Loucy (cell line): ENCODE measurements at regions not wholly inside any gene's neighbourhood (a gene's known extent, or its start where the extent isn't known, plus 50 kb on each side); places are given as distances from the start of the nearest gene placed in this dataset.

ENCODE experiments used
- H2AFZ ChIP-seq: fragments of 200-600 bp; sonication (generic); 2 replicates; pipeline ENCODE4 v1.6.0; 2016; ENCODE audit warnings: antibody characterized with exemption, mild to moderate bottlenecking, low read length, moderate library complexity
- H3F3A ChIP-seq: fragments of 200-600 bp; 2 replicates; pipeline ENCODE4 v1.6.0; 2016; ENCODE audit warnings: antibody characterized with exemption, low read depth, mild to moderate bottlenecking
- H3K27me3 ChIP-seq: fragments of 200-600 bp; sonication (generic); 2 replicates; pipeline ENCODE4 v1.6.1; 2014; ENCODE audit warnings: low read length, mild to moderate bottlenecking; ENCODE audit not compliant: insufficient read depth, poor library complexity, severe bottlenecking
- H3K36me3 ChIP-seq: fragments of 200-600 bp; sonication (generic); 2 replicates; pipeline ENCODE4 v1.6.1; 2016; ENCODE audit warnings: low read length; ENCODE audit not compliant: insufficient read depth
- H3K4me1 ChIP-seq: fragments of 200-600 bp; sonication (generic); 2 replicates; pipeline ENCODE4 v1.5.1; 2014; ENCODE audit warnings: low read length, mild to moderate bottlenecking; ENCODE audit not compliant: insufficient read depth, poor library complexity, severe bottlenecking
- H3K4me2 ChIP-seq: fragments of 200-600 bp; sonication (generic); 2 replicates; pipeline ENCODE4 v1.6.0; 2014; ENCODE audit warnings: antibody characterized with exemption, low read length, low read depth, mild to moderate bottlenecking; ENCODE audit not compliant: poor library complexity, severe bottlenecking
- H3K4me3 ChIP-seq: fragments of 200-600 bp; sonication (generic); 2 replicates; pipeline ENCODE4 v1.5.1; 2014; ENCODE audit warnings: low read length, mild to moderate bottlenecking, mixed read lengths; ENCODE audit not compliant: poor library complexity, severe bottlenecking
- H3K79me2 ChIP-seq: fragments of 200-600 bp; sonication (generic); 2 replicates; pipeline ENCODE4 v1.6.1; 2014; ENCODE audit warnings: low read length; ENCODE audit not compliant: insufficient read depth
- H3K9ac ChIP-seq: fragments of 200-600 bp; sonication (generic); 2 replicates; pipeline ENCODE4 v1.6.0; 2014; ENCODE audit warnings: mild to moderate bottlenecking, low read depth, low read length, moderate library complexity; ENCODE audit not compliant: poor library complexity, severe bottlenecking
- H3K9me2 ChIP-seq: fragments of 200-600 bp; sonication (generic); replicated peaks from 2 replicates; pipeline ENCODE4 v1.6.1; 2016; ENCODE audit warnings: low read depth, low read length, mixed read lengths
- H3K9me3 ChIP-seq: fragments of 200-600 bp; sonication (generic); 2 replicates; pipeline ENCODE4 v1.6.1; 2014; ENCODE audit warnings: mild to moderate bottlenecking, antibody characterized with exemption, low read length, low read depth; ENCODE audit not compliant: insufficient read depth
- H4K20me1 ChIP-seq: fragments of 200-600 bp; sonication (generic); 2 replicates; pipeline ENCODE4 v1.6.0; 2014; ENCODE audit warnings: antibody characterized with exemption, low read length, mild to moderate bottlenecking; ENCODE audit not compliant: insufficient read depth, poor library complexity, severe bottlenecking
- CTCF ChIP-seq: fragments of 200-600 bp; sonication (generic); conservative IDR thresholded peaks from 2 replicates; pipeline ENCODE4 v1.5.1; 2014; ENCODE audit warnings: mild to moderate bottlenecking, antibody characterized with exemption, low read length
- EZH2phosphoT487 ChIP-seq: fragments of 200-600 bp; IDR thresholded peaks from 2 replicates; pipeline ENCODE4 v1.6.1; 2018; ENCODE audit warnings: antibody characterized with exemption, mild to moderate bottlenecking, moderate library complexity, borderline replicate concordance

- H3F3A ChIP-seq: no peaks in the 10 kb centered on the region
- H3K4me2 ChIP-seq: no peak overlapping the region
- H3K9me3 ChIP-seq: no peaks in the 10 kb centered on the region
- H3K9ac ChIP-seq: no peak overlapping the region
- no peaks in the 10 kb centered on the region for H3K36me3 ChIP-seq
- H2AFZ ChIP-seq: no peak overlapping the region
- H4K20me1 ChIP-seq: no peaks in the 10 kb centered on the region
- no peaks in the 10 kb centered on the region for H3K4me1 ChIP-seq
- no peaks in the 10 kb centered on the region for H3K27me3 ChIP-seq
- no peak for TF ChIP-seq CTCF
- no peak for TF ChIP-seq EZH2phosphoT487
- no peaks in the 10 kb centered on the region for H3K9me2 ChIP-seq
- H3K79me2 ChIP-seq: no peaks in the 10 kb centered on the region
- H3K4me3 ChIP-seq: no peak overlapping the region
These were observed 92.7 kb upstream of the ATP1B1 start for GRCh38 chr1:169013821-169014220.

GRCh38 chr1:169015464-169015863, 91.0 kb upstream of the ATP1B1 start:
- Histone ChIP-seq H3K27me3 (no peaks in the 10 kb centered on the region), H3K4me2 (no peak overlapping the region), H3K9me3 (no peaks in the 10 kb centered on the region), H3K79me2 (no peaks in the 10 kb centered on the region), H3K4me3 (no peak overlapping the region), H4K20me1 (no peaks in the 10 kb centered on the region), H3K9ac (no peak overlapping the region), H3F3A (no peaks in the 10 kb centered on the region), H3K4me1 (no peaks in the 10 kb centered on the region), H2AFZ (no peak overlapping the region), H3K9me2 (no peaks in the 10 kb centered on the region), H3K36me3 (no peaks in the 10 kb centered on the region)
- TF ChIP-seq EZH2phosphoT487 (no peak), CTCF (no peak)

- Histone ChIP-seq H3K4me1 (no peaks in the 10 kb centered on the region), H2AFZ (no peak overlapping the region), H3K9ac (no peak overlapping the region), H3K4me3 (no peak overlapping the region), H3K27me3 (no peaks in the 10 kb centered on the region), H3K9me3 (no peaks in the 10 kb centered on the region), H4K20me1 (no peaks in the 10 kb centered on the region), H3F3A (no peaks in the 10 kb centered on the region), H3K4me2 (no peak overlapping the region), H3K36me3 (no peaks in the 10 kb centered on the region), H3K79me2 (no peaks in the 10 kb centered on the region), H3K9me2 (no peaks in the 10 kb centered on the region)
- no peak for TF ChIP-seq CTCF
- no peak for TF ChIP-seq EZH2phosphoT487
These were observed 87.7 kb upstream of the ATP1B1 start for GRCh38 chr1:169018751-169019150.
